IMR-90 (cell line): ENCODE measurements at regions not wholly inside any gene's neighbourhood (a gene's known extent, or its start where the extent isn't known, plus 50 kb on each side); places are given as distances from the start of the nearest gene placed in this dataset.

Experiments used
- ATAC-seq: fragments of 200-7000 bp; cut with Tn5 transposase; 2 replicates; pipeline ENCODE4 v1.9.1; 2020; ENCODE audit warnings: low read depth, mild to moderate bottlenecking, moderate library complexity
- BruUV-seq: library from RNA; stranded (reverse); fragments of 400-500 nt; replicated peaks from 2 replicates; lab custom pipeline; 2021; lab: Mats Ljungman, UMichigan
- CTCF ChIA-PET: fragments of 300-600 bp; formaldehyde crosslinking; extraction: SDS; loops from one replicate; lab custom pipeline; 2021; ENCODE audit warnings: antibody characterized with exemption; lab: Yijun Ruan, JAX
- POLR2A ChIA-PET: fragments of 300-600 bp; sonication (Branson Sonifier 250); formaldehyde crosslinking; loops from one replicate; lab custom pipeline; 2022; ENCODE audit warnings: antibody characterized with exemption; ENCODE audit not compliant: unreplicated experiment; lab: Charles Lee
- DNase-seq: peaks from one replicate; pipeline ENCODE4 v3.0.0; 2013
- H2AFZ ChIP-seq: replicated peaks from 2 replicates; pipeline ENCODE3; 2013; ENCODE audit warnings: low read length, mild to moderate bottlenecking; ENCODE audit not compliant: poor library complexity
- H2AK5ac ChIP-seq: 2 replicates; pipeline ENCODE4 v1.6.1; 2013; ENCODE audit warnings: low read depth, low read length, inconsistent platforms
- H2AK9ac ChIP-seq: replicated peaks from 2 replicates; pipeline ENCODE3; 2013; ENCODE audit warnings: mild to moderate bottlenecking, low read depth, low read length, moderate library complexity; ENCODE audit not compliant: poor library complexity
- H2BK120ac ChIP-seq: 2 replicates; pipeline ENCODE4 v1.6.1; 2013; ENCODE audit warnings: low read depth, low read length, inconsistent platforms
- H2BK15ac ChIP-seq: 3 replicates; pipeline ENCODE4 v1.6.1; 2013; ENCODE audit warnings: low read depth, low read length, inconsistent platforms
- H2BK20ac ChIP-seq: 2 replicates; pipeline ENCODE4 v1.6.1; 2013; ENCODE audit warnings: low read depth, mild to moderate bottlenecking, inconsistent platforms, low read length, moderate library complexity
- H2BK5ac ChIP-seq: 2 replicates; pipeline ENCODE4 v1.6.1; 2013; ENCODE audit warnings: mild to moderate bottlenecking, low read depth, low read length, inconsistent platforms; ENCODE audit not compliant: poor library complexity, severe bottlenecking
- H3K14ac ChIP-seq: replicated peaks from 2 replicates; pipeline ENCODE4 v1.6.1; 2013; ENCODE audit warnings: low read depth, low read length, inconsistent platforms
- H3K18ac ChIP-seq: 2 replicates; pipeline ENCODE4 v1.6.1; 2013; ENCODE audit warnings: low read depth, low read length, control low read depth
- H3K23ac ChIP-seq: 2 replicates; pipeline ENCODE4 v1.6.1; 2013; ENCODE audit warnings: low read depth, low read length, inconsistent platforms
- H3K27ac ChIP-seq: 2 replicates; pipeline ENCODE4 v1.5.1; 2013; ENCODE audit warnings: mild to moderate bottlenecking, control low read depth, low read length; ENCODE audit not compliant: insufficient read depth
- H3K27me3 ChIP-seq: 2 replicates; pipeline ENCODE4 v1.6.1; 2013; ENCODE audit warnings: low read length; ENCODE audit not compliant: control insufficient read depth, insufficient read depth
- H3K36me3 ChIP-seq: 2 replicates; pipeline ENCODE4 v1.6.1; 2013; ENCODE audit warnings: low read length, mixed read lengths; ENCODE audit not compliant: control insufficient read depth, insufficient read depth
- H3K4ac ChIP-seq: 2 replicates; pipeline ENCODE4 v1.6.1; 2013; ENCODE audit warnings: low read depth, low read length, inconsistent platforms
- H3K4me1 ChIP-seq: 2 replicates; pipeline ENCODE4 v1.6.1; 2013; ENCODE audit warnings: low read length, mixed read lengths; ENCODE audit not compliant: control insufficient read depth, insufficient read depth
- H3K4me2 ChIP-seq: 2 replicates; pipeline ENCODE4 v1.6.1; 2013; ENCODE audit warnings: low read depth, mild to moderate bottlenecking, control low read depth, low read length, moderate library complexity
- H3K4me3 ChIP-seq: 2 replicates; pipeline ENCODE4 v1.5.1; 2013; ENCODE audit warnings: low read depth, mild to moderate bottlenecking, control low read depth, low read length, moderate library complexity; ENCODE audit not compliant: insufficient read depth
- H3K56ac ChIP-seq: 2 replicates; pipeline ENCODE4 v1.6.1; 2013; ENCODE audit warnings: low read length, inconsistent platforms; ENCODE audit not compliant: insufficient read depth; ENCODE audit errors: extremely low read depth
- H3K79me1 ChIP-seq, 2 experiments: 2 replicates each; pipeline ENCODE4 v1.6.1; 2013; ENCODE audit warnings: low read length in 2 of 2, inconsistent platforms in 1 of 2, low read depth in 1 of 2
- H3K9ac ChIP-seq: 2 replicates; pipeline ENCODE4 v1.6.1; 2013; ENCODE audit warnings: low read depth, low read length, control low read depth
- H3K9me1 ChIP-seq: 2 replicates; pipeline ENCODE4 v1.6.1; 2013; ENCODE audit warnings: low read length, inconsistent platforms; ENCODE audit not compliant: insufficient read depth
- H3K9me3 ChIP-seq: 2 replicates; pipeline ENCODE4 v1.6.1; 2013; ENCODE audit warnings: low read length; ENCODE audit not compliant: control insufficient read depth, insufficient read depth
- H4K20me1 ChIP-seq: 2 replicates; pipeline ENCODE4 v1.6.1; 2013; ENCODE audit warnings: low read length, inconsistent platforms; ENCODE audit not compliant: insufficient read depth
- H4K5ac ChIP-seq: 2 replicates; pipeline ENCODE4 v1.6.1; 2013; ENCODE audit warnings: mild to moderate bottlenecking, low read depth, low read length, control low read depth
- H4K8ac ChIP-seq, 2 experiments: 2 replicates each; pipeline ENCODE4 v1.6.1; 2013; ENCODE audit warnings: low read depth in 2 of 2, low read length in 2 of 2, control low read depth in 1 of 2, inconsistent platforms in 1 of 2
- H4K91ac ChIP-seq: 2 replicates; pipeline ENCODE4 v1.6.1; 2013; ENCODE audit warnings: low read depth, low read length, inconsistent platforms; ENCODE audit not compliant: insufficient read depth
- BHLHE40 ChIP-seq: fragments of 150-350 bp; IDR thresholded peaks from 2 replicates; pipeline ENCODE4 v1.6.1; 2016; ENCODE audit warnings: mild to moderate bottlenecking, low read depth, low read length
- CEBPB ChIP-seq: IDR thresholded peaks from 2 replicates; pipeline ENCODE4 v1.6.1; 2012; ENCODE audit warnings: low read depth, low read length, improper control_type of control experiment
- CHD1 ChIP-seq: IDR thresholded peaks from 2 replicates; pipeline ENCODE4 v1.6.1; 2012; ENCODE audit warnings: low read depth, low read length, improper control_type of control experiment
- FOS ChIP-seq: fragments of 150-350 bp; IDR thresholded peaks from 2 replicates; pipeline ENCODE4 v1.6.1; 2016; ENCODE audit warnings: low read depth, low read length
- MAFK ChIP-seq: IDR thresholded peaks from 2 replicates; pipeline ENCODE4 v1.6.1; 2012; ENCODE audit warnings: low read depth, low read length, improper control_type of control experiment
- MAZ ChIP-seq: IDR thresholded peaks from 2 replicates; pipeline ENCODE4 v1.6.1; 2012; ENCODE audit warnings: low read depth, mild to moderate bottlenecking, low read length, improper control_type of control experiment, moderate library complexity, borderline replicate concordance
- MXI1 ChIP-seq: IDR thresholded peaks from 2 replicates; pipeline ENCODE4 v1.6.1; 2012; ENCODE audit warnings: low read depth, mild to moderate bottlenecking, low read length, moderate library complexity, borderline replicate concordance
- NFE2L2 ChIP-seq: fragments of 150-350 bp; IDR thresholded peaks from 2 replicates; pipeline ENCODE4 v1.6.1; 2016; ENCODE audit warnings: low read depth, mild to moderate bottlenecking, low read length
- POLR2A ChIP-seq: IDR thresholded peaks from 2 replicates; pipeline ENCODE4 v1.6.1; 2012; ENCODE audit warnings: mild to moderate bottlenecking, low read depth, low read length
- RAD21 ChIP-seq: IDR thresholded peaks from 2 replicates; pipeline ENCODE4 v1.6.1; 2012; ENCODE audit warnings: low read length, improper control_type of control experiment
- RCOR1 ChIP-seq: IDR thresholded peaks from 2 replicates; pipeline ENCODE4 v1.6.1; 2012; ENCODE audit warnings: mild to moderate bottlenecking, low read length, improper control_type of control experiment; ENCODE audit not compliant: insufficient replicate concordance
- RFX5 ChIP-seq: IDR thresholded peaks from 2 replicates; pipeline ENCODE4 v1.8.0; 2012; ENCODE audit warnings: low read depth, mild to moderate bottlenecking, low read length, moderate library complexity
- SMC3 ChIP-seq: fragments of 150-350 bp; IDR thresholded peaks from 2 replicates; pipeline ENCODE4 v1.6.1; 2016; ENCODE audit warnings: low read depth, mild to moderate bottlenecking, antibody characterized with exemption, low read length, moderate library complexity
- whole genome bisulfite sequencing, 2 experiments: methylation state at CpG; one replicate each; pipeline versions ENCODE4 v1.1.5 to v1.1.7; 2013; ENCODE audit warnings: missing lambda C conversion rate in 2 of 2; ENCODE audit not compliant: insufficient read length in 1 of 2; ENCODE audit errors: extremely low coverage in 2 of 2; 5-methylcytosine and 5-hydroxymethylcytosine counted together
- dilution Hi-C: fragments of 300-500 bp; cut with HindIII; formaldehyde crosslinking; loops from one replicate; pipeline ENCODE4 v1.14.3; 2018; ENCODE audit warnings: low sequenced_read_pairs; ENCODE audit not compliant: unreplicated experiment
- in situ Hi-C: fragments of 300-500 bp; cut with MboI; formaldehyde crosslinking; loops from 3 replicates; pipeline ENCODE4 v1.14.3; 2019; ENCODE audit warnings: low sequenced_read_pairs, inconsistent platforms, mixed read lengths
- intact Hi-C: fragments of 100-400 bp; cut with micrococcal nuclease; formaldehyde crosslinking; loops from 2 replicates; pipeline ENCODE4 v1.10.0; 2022
- TF ChIP-seq, protein P1 (sequence below): conservative IDR thresholded peaks from 2 replicates; pipeline ENCODE4 v1.5.1; 2012; ENCODE audit warnings: mild to moderate bottlenecking, low read depth, low read length, improper control_type of control experiment
- TF ChIP-seq, protein P2 (sequence below): fragments of 150-350 bp; IDR thresholded peaks from 2 replicates; pipeline ENCODE4 v1.6.1; 2017; ENCODE audit warnings: mild to moderate bottlenecking, antibody characterized with exemption, low read length, low read depth
- TF ChIP-seq, protein P3 (sequence below): fragments of 150-350 bp; IDR thresholded peaks from 2 replicates; pipeline ENCODE4 v1.6.1; 2016; ENCODE audit warnings: low read depth, mild to moderate bottlenecking, low read length, moderate library complexity, borderline replicate concordance

DNA sequence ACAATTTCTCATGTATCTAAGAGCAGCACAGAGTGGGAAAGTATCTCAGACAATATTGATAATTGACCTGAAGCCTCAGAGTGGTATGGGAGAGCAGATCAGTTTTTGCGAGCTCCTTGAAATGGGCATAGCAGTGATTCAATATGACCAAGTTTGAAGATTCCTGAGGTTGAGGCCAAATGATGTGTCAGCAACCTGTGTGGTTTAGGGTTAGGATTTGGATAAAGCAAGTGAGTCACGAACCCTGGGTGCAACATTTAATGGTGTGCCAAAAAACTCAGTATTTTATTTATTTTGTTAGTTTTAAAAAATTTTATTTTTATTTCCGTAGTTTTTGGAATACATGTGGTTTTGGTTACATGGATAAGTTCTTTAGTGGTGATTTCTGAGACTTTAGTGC, 92.5 kb upstream of the C21orf91 start:
- no peak overlapping the region for H3K23ac ChIP-seq
- no peak overlapping the region for H2BK5ac ChIP-seq
- H3K27me3 ChIP-seq, result peaks cover 2% of the 10 kb centered on the region; the same call in 1 of the 2 replicates
- no peaks in the 10 kb centered on the region for H3K79me1 ChIP-seq
- H4K20me1 ChIP-seq, result no peaks in the 10 kb centered on the region
- no peak overlapping the region for H2AK5ac ChIP-seq
- no peak overlapping the region for H3K4ac ChIP-seq
- H3K4me3 ChIP-seq, result no peak overlapping the region
- ChIA-PET CTCF (no interaction called here), POLR2A (no interaction called here)
- no peak overlapping the region for H3K14ac ChIP-seq
- no peaks in the 10 kb centered on the region for H3K4me1 ChIP-seq
- H3K9me3 ChIP-seq, result no peaks in the 10 kb centered on the region
- no peak overlapping the region for H2BK15ac ChIP-seq
- no peak overlapping the region for H2AK9ac ChIP-seq
- H3K56ac ChIP-seq, result no peak overlapping the region
- no peak overlapping the region for H3K27ac ChIP-seq
- in situ Hi-C loops, result no loop called here
- no peak for TF ChIP-seq CEBPB
- no peak for TF ChIP-seq BHLHE40
- TF ChIP-seq, protein P1, sequence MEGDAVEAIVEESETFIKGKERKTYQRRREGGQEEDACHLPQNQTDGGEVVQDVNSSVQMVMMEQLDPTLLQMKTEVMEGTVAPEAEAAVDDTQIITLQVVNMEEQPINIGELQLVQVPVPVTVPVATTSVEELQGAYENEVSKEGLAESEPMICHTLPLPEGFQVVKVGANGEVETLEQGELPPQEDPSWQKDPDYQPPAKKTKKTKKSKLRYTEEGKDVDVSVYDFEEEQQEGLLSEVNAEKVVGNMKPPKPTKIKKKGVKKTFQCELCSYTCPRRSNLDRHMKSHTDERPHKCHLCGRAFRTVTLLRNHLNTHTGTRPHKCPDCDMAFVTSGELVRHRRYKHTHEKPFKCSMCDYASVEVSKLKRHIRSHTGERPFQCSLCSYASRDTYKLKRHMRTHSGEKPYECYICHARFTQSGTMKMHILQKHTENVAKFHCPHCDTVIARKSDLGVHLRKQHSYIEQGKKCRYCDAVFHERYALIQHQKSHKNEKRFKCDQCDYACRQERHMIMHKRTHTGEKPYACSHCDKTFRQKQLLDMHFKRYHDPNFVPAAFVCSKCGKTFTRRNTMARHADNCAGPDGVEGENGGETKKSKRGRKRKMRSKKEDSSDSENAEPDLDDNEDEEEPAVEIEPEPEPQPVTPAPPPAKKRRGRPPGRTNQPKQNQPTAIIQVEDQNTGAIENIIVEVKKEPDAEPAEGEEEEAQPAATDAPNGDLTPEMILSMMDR, result no peak
- no peak for TF ChIP-seq POLR2A
- no peak for TF ChIP-seq CHD1
- no peak for TF ChIP-seq RCOR1
- no peak for TF ChIP-seq NFE2L2
- TF ChIP-seq RAD21, result no peak
- TF ChIP-seq SMC3, result no peak
- no peak for TF ChIP-seq MAFK
- TF ChIP-seq MAZ, result no peak
- no peak for TF ChIP-seq RFX5
- TF ChIP-seq, protein P2, sequence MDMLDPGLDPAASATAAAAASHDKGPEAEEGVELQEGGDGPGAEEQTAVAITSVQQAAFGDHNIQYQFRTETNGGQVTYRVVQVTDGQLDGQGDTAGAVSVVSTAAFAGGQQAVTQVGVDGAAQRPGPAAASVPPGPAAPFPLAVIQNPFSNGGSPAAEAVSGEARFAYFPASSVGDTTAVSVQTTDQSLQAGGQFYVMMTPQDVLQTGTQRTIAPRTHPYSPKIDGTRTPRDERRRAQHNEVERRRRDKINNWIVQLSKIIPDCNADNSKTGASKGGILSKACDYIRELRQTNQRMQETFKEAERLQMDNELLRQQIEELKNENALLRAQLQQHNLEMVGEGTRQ, result no peak
- TF ChIP-seq MXI1, result no peak
- no peak for TF ChIP-seq FOS
- TF ChIP-seq, protein P3, sequence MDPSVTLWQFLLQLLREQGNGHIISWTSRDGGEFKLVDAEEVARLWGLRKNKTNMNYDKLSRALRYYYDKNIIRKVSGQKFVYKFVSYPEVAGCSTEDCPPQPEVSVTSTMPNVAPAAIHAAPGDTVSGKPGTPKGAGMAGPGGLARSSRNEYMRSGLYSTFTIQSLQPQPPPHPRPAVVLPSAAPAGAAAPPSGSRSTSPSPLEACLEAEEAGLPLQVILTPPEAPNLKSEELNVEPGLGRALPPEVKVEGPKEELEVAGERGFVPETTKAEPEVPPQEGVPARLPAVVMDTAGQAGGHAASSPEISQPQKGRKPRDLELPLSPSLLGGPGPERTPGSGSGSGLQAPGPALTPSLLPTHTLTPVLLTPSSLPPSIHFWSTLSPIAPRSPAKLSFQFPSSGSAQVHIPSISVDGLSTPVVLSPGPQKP, result no peak
- no peak overlapping the region for H4K8ac ChIP-seq
- H2BK20ac ChIP-seq, result no peak overlapping the region
- no peaks in the 10 kb centered on the region for H3K9me1 ChIP-seq
- intact Hi-C loops, result no loop called here
- no peak; the same call in 1 of the 2 replicates for ATAC-seq
- dilution Hi-C loops, result loop anchor here (10.0 kb wide), 1 partner anchor 237 kb away; no protein-coding TSS in a partner anchor
- H3K36me3 ChIP-seq, result no peaks in the 10 kb centered on the region
- H2BK120ac ChIP-seq, result no peak overlapping the region
- 100% methylated on average over 1 of the region's 3 CpGs; no CpG with 5 or more reads in 1 of the 2 experiments for WGBS, 2 experiments
- H3K9ac ChIP-seq, result no peak overlapping the region
- no TSS peak for BruUV-seq
- DNase-seq, result peak; percentile 42
- no peak overlapping the region for H3K18ac ChIP-seq
- no peak overlapping the region for H4K5ac ChIP-seq
- no peak overlapping the region for H3K4me2 ChIP-seq
- no peak overlapping the region for H2AFZ ChIP-seq
- H4K91ac ChIP-seq, result no peak overlapping the region
